GM19240 (cell line): ENCODE measurements at regions not wholly inside any gene's neighbourhood (a gene's known extent, or its start where the extent isn't known, plus 50 kb on each side); places are given as distances from the start of the nearest gene placed in this dataset.

ENCODE experiments used
- DNase-seq: peaks from one replicate; pipeline ENCODE4 v3.0.0; 2011; ENCODE audit warnings: low spot score; ENCODE audit not compliant: insufficient read length

GRCh38 chr12:111197376-111197944, 171.4 kb downstream of the PHETA1 start:
- no peak for DNase-seq

GRCh38 chr12:111196532-111196931, 172.4 kb downstream of the PHETA1 start:
- DNase-seq: no peak

GRCh38 chr12:111195316-111195715, 173.6 kb downstream of the PHETA1 start:
- no peak for DNase-seq

GRCh38 chr12:111194703-111195051, 174.2 kb downstream of the PHETA1 start:
- no peak for DNase-seq

- no peak for DNase-seq
Measured at GRCh38 chr12:111193977-111194702, 174.8 kb downstream of the PHETA1 start.

- no peak for DNase-seq
Measured at GRCh38 chr12:111193496-111193895, 175.4 kb downstream of the PHETA1 start.

GRCh38 chr12:111193067-111193466, 175.8 kb downstream of the PHETA1 start:
- DNase-seq: no peak

- DNase-seq: no peak
Measured at GRCh38 chr12:111192647-111193046, 176.2 kb downstream of the PHETA1 start.

- DNase-seq: no peak
Measured at GRCh38 chr12:111190741-111191526, 178.0 kb downstream of the PHETA1 start.

- no peak for DNase-seq
Measured at GRCh38 chr12:111189792-111190191, 179.1 kb downstream of the PHETA1 start.

GRCh38 chr12:111188436-111188835, 180.5 kb downstream of the PHETA1 start:
- no peak for DNase-seq

- DNase-seq: no peak
Measured at GRCh38 chr12:111186347-111186746, 182.5 kb downstream of the PHETA1 start.

GRCh38 chr12:111185889-111186227, 183.0 kb downstream of the PHETA1 start:
- DNase-seq: no peak

GRCh38 chr12:111185206-111185888, 183.5 kb downstream of the PHETA1 start:
- no peak for DNase-seq

GRCh38 chr12:111184161-111184560, 184.7 kb downstream of the PHETA1 start:
- no peak for DNase-seq

GRCh38 chr12:111183094-111183493, 185.8 kb downstream of the PHETA1 start:
- DNase-seq: no peak

GRCh38 chr12:111182382-111182781, 186.5 kb downstream of the PHETA1 start:
- DNase-seq: no peak

- no peak for DNase-seq
Measured at GRCh38 chr12:111181143-111181726, 187.7 kb downstream of the PHETA1 start.

- DNase-seq: no peak
Measured at GRCh38 chr12:111180426-111181142, 188.3 kb downstream of the PHETA1 start.

GRCh38 chr12:111178181-111179081, 190.5 kb downstream of the PHETA1 start:
- no peak for DNase-seq
